ENCODE measurements at regions not wholly inside any gene's neighbourhood (a gene's known extent, or its start where the extent isn't known, plus 50 kb on each side); places are given as distances from the start of the nearest gene placed in this dataset.
"Not testable (repeated sequence)": the region's sequence is repeated elsewhere in the genome, so short reads cannot be mapped to it uniquely, and the experiment has no call there.

DNA sequence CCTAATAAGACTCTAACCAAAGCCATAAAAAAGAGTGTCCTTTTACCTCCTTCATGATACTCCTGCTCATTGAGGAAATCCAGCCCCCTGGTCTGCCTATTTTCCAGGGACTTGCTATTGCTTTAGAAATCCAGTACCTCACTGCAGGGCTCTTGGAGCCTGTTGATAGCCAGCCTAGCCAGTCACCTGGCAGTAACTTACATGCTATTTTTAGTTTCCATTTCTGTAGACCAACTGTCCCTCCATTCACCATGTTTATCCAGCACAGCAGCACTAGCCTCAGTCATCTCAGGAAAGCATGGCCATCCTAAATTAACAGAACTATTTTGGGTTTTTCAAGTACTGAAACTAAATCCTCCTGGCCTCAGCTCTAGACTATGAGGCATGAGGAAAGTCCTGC lies 91.5 kb upstream of the PHF24 start:
- no peak overlapping the region for H2AFZ ChIP-seq (replicated peaks)
- H3K79me2 ChIP-seq (ENCODE audit: low read depth) = no peaks in the 10 kb centered on the region
- Mint-ChIP-seq H3K27me3 (ENCODE audit: insufficient read depth, low read depth) (peaks cover 2% of the 10 kb centered on the region), H3K9me3 (peaks cover 12% of the 10 kb centered on the region), H3K4me3 (no peak overlapping the region), H3K4me1 (no peaks in the 10 kb centered on the region), H3K36me3 (no peaks in the 10 kb centered on the region), H3K27ac (no peak overlapping the region)
- DNase-seq (ENCODE audit: low spot score) = no peak
- peaks cover 11% of the 10 kb centered on the region for H3K27me3 ChIP-seq
- no peak overlapping the region for H3K4me3 ChIP-seq
- TF ChIP-seq EZH2 (IDR thresholded peaks at IDR 0.05) (no peak), CTCF (IDR thresholded peaks at IDR 0.05) (no peak), EZH2phosphoT487 (IDR thresholded peaks at IDR 0.05) (no peak)
- no peaks in the 10 kb centered on the region for H3K9me3 ChIP-seq (ENCODE audit: low read depth)
- no peak overlapping the region for H3K4me2 ChIP-seq
- H3K36me3 ChIP-seq = no peaks in the 10 kb centered on the region
- H4K20me1 ChIP-seq (ENCODE audit: low read depth) = no peaks in the 10 kb centered on the region
- H3K9ac ChIP-seq = no peak overlapping the region
- no peaks in the 10 kb centered on the region for H3F3A ChIP-seq (ENCODE audit: low read depth)
- H3K27ac ChIP-seq = no peak overlapping the region
- no peaks in the 10 kb centered on the region for H3K4me1 ChIP-seq

DNA sequence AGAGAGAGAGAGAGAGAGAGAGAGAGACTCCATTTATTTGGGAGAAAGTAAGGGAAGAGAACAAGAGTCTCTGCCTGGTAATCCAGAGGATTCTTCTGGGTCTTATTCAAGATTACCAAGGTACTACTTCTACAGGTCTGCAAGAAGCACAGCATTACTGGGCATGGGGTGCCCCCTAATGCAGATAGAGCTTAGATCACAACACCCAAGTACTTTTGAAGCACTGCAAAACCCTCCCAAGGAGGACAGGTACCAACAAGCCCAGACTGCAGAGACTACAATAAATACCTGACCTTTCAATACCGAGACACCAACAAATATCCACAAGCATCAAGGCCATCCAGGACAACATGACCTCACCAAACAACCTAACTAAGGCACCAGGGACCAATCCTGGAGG lies 94.7 kb upstream of the PHF24 start:
- H3K27ac ChIP-seq = no peak overlapping the region
- H2AFZ ChIP-seq (replicated peaks) = no peak overlapping the region
- H3K79me2 ChIP-seq (ENCODE audit: low read depth) = no peaks in the 10 kb centered on the region
- H3K27me3 Mint-ChIP-seq (ENCODE audit: insufficient read depth, low read depth) = peaks cover 2% of the 10 kb centered on the region
- H3K36me3 Mint-ChIP-seq = no peaks in the 10 kb centered on the region
- peaks cover 12% of the 10 kb centered on the region for H3K9me3 Mint-ChIP-seq
- H3K36me3 ChIP-seq = no peaks in the 10 kb centered on the region
- H3K4me3 ChIP-seq = no peak overlapping the region
- no peak overlapping the region for H3K4me2 ChIP-seq
- no peaks in the 10 kb centered on the region for H3K9me3 ChIP-seq (ENCODE audit: low read depth)
- no peaks in the 10 kb centered on the region for H3K4me1 Mint-ChIP-seq
- no peaks in the 10 kb centered on the region for H3K4me1 ChIP-seq
- H3K4me3 Mint-ChIP-seq = no peak overlapping the region
- H3K27me3 ChIP-seq = peaks cover 8% of the 10 kb centered on the region
- TF ChIP-seq CTCF (IDR thresholded peaks at IDR 0.05) (no peak), EZH2phosphoT487 (IDR thresholded peaks at IDR 0.05) (no peak), EZH2 (IDR thresholded peaks at IDR 0.05) (no peak)
- H3K9ac ChIP-seq = no peak overlapping the region
- DNase-seq (ENCODE audit: low spot score) = no peak
- no peaks in the 10 kb centered on the region for H4K20me1 ChIP-seq (ENCODE audit: low read depth)
- no peak overlapping the region for H3K27ac Mint-ChIP-seq
- no peaks in the 10 kb centered on the region for H3F3A ChIP-seq (ENCODE audit: low read depth)

DNA sequence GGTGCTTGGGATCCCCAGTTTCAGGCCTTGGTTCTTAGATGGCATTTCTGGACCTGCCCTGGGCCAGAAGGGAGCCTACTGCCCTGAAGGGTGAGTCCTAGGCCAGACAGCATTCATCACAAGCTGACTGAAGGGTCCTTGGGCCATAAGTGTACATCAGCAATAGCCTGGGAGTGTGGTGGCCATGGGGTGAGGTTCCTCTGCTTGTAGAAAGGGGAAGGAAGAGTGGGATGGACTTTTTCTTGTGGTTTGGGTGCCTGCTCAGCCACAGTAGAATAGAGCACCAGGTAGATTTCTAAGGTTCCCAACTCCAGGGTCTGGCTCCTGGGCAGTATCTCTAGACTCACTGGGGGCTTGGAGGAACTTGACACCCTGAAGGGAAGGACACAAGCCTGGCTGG lies 95.2 kb upstream of the PHF24 start:
- Histone ChIP-seq H3K27me3 (peaks cover 3% of the 10 kb centered on the region), H3K79me2 (ENCODE audit: low read depth) (no peaks in the 10 kb centered on the region), H3K9me3 (ENCODE audit: low read depth) (no peaks in the 10 kb centered on the region), H2AFZ (replicated peaks) (no peak overlapping the region), H4K20me1 (ENCODE audit: low read depth) (no peaks in the 10 kb centered on the region), H3K4me1 (no peaks in the 10 kb centered on the region), H3K36me3 (no peaks in the 10 kb centered on the region), H3F3A (ENCODE audit: low read depth) (no peaks in the 10 kb centered on the region), H3K4me2 (no peak overlapping the region), H3K4me3 (no peak overlapping the region), H3K27ac (no peak overlapping the region), H3K9ac (no peak overlapping the region)
- H3K4me1 Mint-ChIP-seq = no peaks in the 10 kb centered on the region
- no peak overlapping the region for H3K4me3 Mint-ChIP-seq
- TF ChIP-seq EZH2 (IDR thresholded peaks at IDR 0.05) (no peak), EZH2phosphoT487 (IDR thresholded peaks at IDR 0.05) (no peak), CTCF (IDR thresholded peaks at IDR 0.05) (no peak)
- DNase-seq (ENCODE audit: low spot score) = no peak
- peaks cover 12% of the 10 kb centered on the region for H3K9me3 Mint-ChIP-seq
- H3K27ac Mint-ChIP-seq = no peak overlapping the region
- peaks cover 2% of the 10 kb centered on the region for H3K27me3 Mint-ChIP-seq (ENCODE audit: insufficient read depth, low read depth)
- no peaks in the 10 kb centered on the region for H3K36me3 Mint-ChIP-seq

- no peak overlapping the region for H3K27ac ChIP-seq
- no peaks in the 10 kb centered on the region for H3K36me3 ChIP-seq
- DNase-seq (ENCODE audit: low spot score) = no peak
- no peaks in the 10 kb centered on the region for H3K36me3 Mint-ChIP-seq
- TF ChIP-seq EZH2phosphoT487 (IDR thresholded peaks at IDR 0.05) (no peak), CTCF (IDR thresholded peaks at IDR 0.05) (no peak), EZH2 (IDR thresholded peaks at IDR 0.05) (no peak)
- H3F3A ChIP-seq (ENCODE audit: low read depth) = no peaks in the 10 kb centered on the region
- H3K4me3 Mint-ChIP-seq = no peak overlapping the region
- no peak overlapping the region for H3K4me2 ChIP-seq
- H3K9ac ChIP-seq = no peak overlapping the region
- H3K27me3 ChIP-seq = no peaks in the 10 kb centered on the region
- H3K9me3 ChIP-seq (ENCODE audit: low read depth) = no peaks in the 10 kb centered on the region
- peaks cover 2% of the 10 kb centered on the region for H3K27me3 Mint-ChIP-seq (ENCODE audit: insufficient read depth, low read depth)
- peaks cover 12% of the 10 kb centered on the region for H3K9me3 Mint-ChIP-seq
- H3K27ac Mint-ChIP-seq = no peak overlapping the region
- no peaks in the 10 kb centered on the region for H3K4me1 Mint-ChIP-seq
- H4K20me1 ChIP-seq (ENCODE audit: low read depth) = no peaks in the 10 kb centered on the region
- H3K4me1 ChIP-seq = no peaks in the 10 kb centered on the region
- no peak overlapping the region for H2AFZ ChIP-seq (replicated peaks)
- no peak overlapping the region for H3K4me3 ChIP-seq
- no peaks in the 10 kb centered on the region for H3K79me2 ChIP-seq (ENCODE audit: low read depth)
Measured at GRCh38 chr9:34862043-34862442, 96.0 kb upstream of the PHF24 start.

GRCh38 chr9:34855016-34855415 lies 103.1 kb upstream of the PHF24 start:
- H3K27me3 ChIP-seq; H4K20me1 ChIP-seq (ENCODE audit: low read depth); H3K36me3 ChIP-seq; H3K4me3 Mint-ChIP-seq; H3K27me3 Mint-ChIP-seq (ENCODE audit: insufficient read depth, low read depth); H3F3A ChIP-seq (ENCODE audit: low read depth); H3K4me2 ChIP-seq; H3K36me3 Mint-ChIP-seq; H3K79me2 ChIP-seq (ENCODE audit: low read depth); H3K27ac Mint-ChIP-seq; H3K9me3 ChIP-seq (ENCODE audit: low read depth); H3K4me1 Mint-ChIP-seq; H2AFZ ChIP-seq (replicated peaks); H3K4me3 ChIP-seq; H3K4me1 ChIP-seq; H3K27ac ChIP-seq; DNase-seq (ENCODE audit: low spot score); H3K9ac ChIP-seq: not testable (repeated sequence)
- H3K9me3 Mint-ChIP-seq = peaks cover 12% of the 10 kb centered on the region
